Vagina (tissue), 2 donors: ENCODE measurements at regions not wholly inside any gene's neighbourhood (a gene's known extent, or its start where the extent isn't known, plus 50 kb on each side); places are given as distances from the start of the nearest gene placed in this dataset.

ENCODE experiments used
- DNase-seq, 2 donors: peaks; one replicate each; pipeline ENCODE4 v3.0.0-alpha.2; 2017; ENCODE audit errors: extremely low spot score in 2 of 2
- H3K27ac ChIP-seq: fragments of 200-600 bp; sonication (generic); one replicate; pipeline ENCODE4 v1.5.1; 2019
- H3K27me3 ChIP-seq: fragments of 200-600 bp; sonication (generic); one replicate; pipeline ENCODE4 v1.5.1; 2019
- H3K36me3 ChIP-seq, 2 donors: fragments of 200-600 bp; sonication (generic); one replicate each; pipeline ENCODE4 v1.5.1; 2017 to 2019
- H3K4me1 ChIP-seq: fragments of 200-600 bp; sonication (generic); one replicate; pipeline ENCODE4 v1.5.1; 2019
- H3K4me3 ChIP-seq, 2 donors: fragments of 200-600 bp; sonication (generic); 1 replicate in 1 of 2; 2 replicates in 1 of 2; pipeline ENCODE4 v1.5.1; 2016 to 2019
- H3K9me3 ChIP-seq: fragments of 200-600 bp; sonication (generic); one replicate; pipeline ENCODE4 v1.5.1; 2019
- CTCF ChIP-seq, 3 experiments: fragments of 450-650 bp in 2 of 3; fragments of 200-600 bp in 1 of 3; sonication (generic) in 1 of 3; IDR thresholded peaks; one replicate each; pipeline ENCODE4 v1.5.1; 2017 to 2019; ENCODE audit warnings: antibody characterized with exemption in 3 of 3, mild to moderate bottlenecking in 2 of 3, moderate library complexity in 2 of 3
- POLR2A ChIP-seq, 2 donors: fragments of 450-650 bp; IDR thresholded peaks; one replicate each; pipeline ENCODE4 v1.6.1; 2017; ENCODE audit warnings: antibody characterized with exemption in 2 of 2, mild to moderate bottlenecking in 2 of 2, moderate library complexity in 2 of 2
- POLR2AphosphoS5 ChIP-seq, 2 donors: sonication (generic); formaldehyde crosslinking; IDR thresholded peaks; one replicate each; pipeline ENCODE4 v1.9.0; 2017; ENCODE audit warnings: antibody characterized with exemption in 2 of 2, mild to moderate bottlenecking in 2 of 2, low read depth in 1 of 2; ENCODE audit not compliant: insufficient read depth in 1 of 2
- intact Hi-C: fragments of 100-400 bp; cut with DNase I; formaldehyde crosslinking; loops from one replicate; pipeline ENCODE4 v1.15.1; 2023

DNA sequence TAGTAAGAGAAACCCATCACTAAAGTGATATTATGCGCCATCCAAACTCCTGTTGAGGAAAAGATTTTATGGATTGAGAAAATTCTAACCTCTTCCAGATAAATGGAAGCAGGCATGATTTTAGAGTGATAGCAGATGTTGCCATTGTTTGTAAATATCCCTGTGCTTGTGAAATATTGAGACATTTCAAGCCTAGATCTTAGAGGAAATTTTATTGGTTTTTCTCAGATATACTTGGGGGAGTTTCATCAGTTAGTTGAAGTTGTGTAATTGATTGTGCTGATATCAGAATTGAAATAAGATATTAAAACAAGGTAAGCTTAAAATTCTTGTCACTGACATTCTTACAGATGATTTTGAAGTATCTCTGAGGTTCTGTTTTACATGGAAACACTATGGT, 390.9 kb upstream of the FANCL start:
- no peaks in the 10 kb centered on the region for H3K9me3 ChIP-seq
- no peaks in the 10 kb centered on the region for H3K4me1 ChIP-seq
- intact Hi-C loops, result no loop called here

DNA sequence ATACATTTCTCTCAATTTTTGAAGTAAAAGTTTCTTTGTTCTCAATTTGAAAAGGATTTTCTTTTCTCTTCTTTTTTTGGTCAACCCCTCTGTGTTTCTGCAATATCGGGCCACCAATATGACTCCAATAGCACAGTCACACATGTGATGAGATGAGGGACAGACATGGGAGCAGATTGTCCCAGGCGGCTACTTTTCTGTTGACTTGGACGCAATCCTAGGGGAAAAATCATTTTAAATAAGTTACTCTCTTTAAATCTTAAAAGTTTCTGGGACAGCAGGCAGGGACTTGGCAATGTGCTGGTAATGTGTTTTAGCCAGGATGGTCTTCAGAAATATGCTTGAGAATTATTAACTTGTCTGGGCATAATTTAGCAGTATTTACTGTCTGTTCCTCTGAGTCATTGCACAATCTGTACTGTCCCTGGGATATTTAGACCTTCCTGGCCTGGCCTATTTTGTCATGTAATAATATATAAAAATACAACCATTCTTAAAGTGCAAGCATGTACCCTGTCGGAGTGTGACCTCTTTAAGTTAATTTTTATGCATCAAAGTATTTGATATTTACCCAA, 388.5 kb upstream of the FANCL start:
- no peak overlapping the region for H3K27ac ChIP-seq
- TF ChIP-seq POLR2AphosphoS5 (IDR thresholded peaks at IDR 0.05; ENCODE audit: insufficient read depth in 1 of 2, low read depth in 1 of 2) (no peak), CTCF (IDR thresholded peaks at IDR 0.05) (no peak), POLR2A (IDR thresholded peaks at IDR 0.05) (no peak)
- H3K9me3 ChIP-seq, result no peaks in the 10 kb centered on the region
- no peak overlapping the region for H3K4me3 ChIP-seq
- no peaks in the 10 kb centered on the region for H3K4me1 ChIP-seq
- no peaks in the 10 kb centered on the region for H3K27me3 ChIP-seq
- DNase-seq, result no peak
- intact Hi-C loops, result no loop called here
- H3K36me3 ChIP-seq, result no peaks in the 10 kb centered on the region

More for the DNA sequence above, 390.9 kb upstream of the FANCL start:
- no peaks in the 10 kb centered on the region for H3K27me3 ChIP-seq
- no peak overlapping the region for H3K4me3 ChIP-seq
- no peak for DNase-seq
- no peaks in the 10 kb centered on the region for H3K36me3 ChIP-seq
- TF ChIP-seq POLR2A (IDR thresholded peaks at IDR 0.05) (no peak), POLR2AphosphoS5 (IDR thresholded peaks at IDR 0.05; ENCODE audit: insufficient read depth in 1 of 2, low read depth in 1 of 2) (no peak), CTCF (IDR thresholded peaks at IDR 0.05) (no peak)
- no peak overlapping the region for H3K27ac ChIP-seq

GRCh38 chr2:58620896-58621295, 379.8 kb upstream of the FANCL start:
- DNase-seq, result no peak
- H3K4me3 ChIP-seq, result no peak overlapping the region
- no peaks in the 10 kb centered on the region for H3K4me1 ChIP-seq
- H3K9me3 ChIP-seq, result no peaks in the 10 kb centered on the region
- TF ChIP-seq POLR2AphosphoS5 (IDR thresholded peaks at IDR 0.05; ENCODE audit: insufficient read depth in 1 of 2, low read depth in 1 of 2) (no peak), POLR2A (IDR thresholded peaks at IDR 0.05) (no peak), CTCF (IDR thresholded peaks at IDR 0.05) (no peak)
- no peaks in the 10 kb centered on the region for H3K36me3 ChIP-seq
- no peaks in the 10 kb centered on the region for H3K27me3 ChIP-seq
- H3K27ac ChIP-seq, result no peak overlapping the region
- intact Hi-C loops, result no loop called here

- H3K27ac ChIP-seq, result no peak overlapping the region
- no peak overlapping the region for H3K4me3 ChIP-seq
- no peaks in the 10 kb centered on the region for H3K36me3 ChIP-seq
- DNase-seq, result no peak
- no peaks in the 10 kb centered on the region for H3K4me1 ChIP-seq
- H3K9me3 ChIP-seq, result no peaks in the 10 kb centered on the region
- no peaks in the 10 kb centered on the region for H3K27me3 ChIP-seq
- no peak for TF ChIP-seq CTCF (IDR thresholded peaks at IDR 0.05)
- TF ChIP-seq POLR2A (IDR thresholded peaks at IDR 0.05), result no peak
- no peak for TF ChIP-seq POLR2AphosphoS5 (IDR thresholded peaks at IDR 0.05; ENCODE audit: insufficient read depth in 1 of 2, low read depth in 1 of 2)
- intact Hi-C loops, result no loop called here
Observed at GRCh38 chr2:58620093-58620492, 379.0 kb upstream of the FANCL start.

DNA sequence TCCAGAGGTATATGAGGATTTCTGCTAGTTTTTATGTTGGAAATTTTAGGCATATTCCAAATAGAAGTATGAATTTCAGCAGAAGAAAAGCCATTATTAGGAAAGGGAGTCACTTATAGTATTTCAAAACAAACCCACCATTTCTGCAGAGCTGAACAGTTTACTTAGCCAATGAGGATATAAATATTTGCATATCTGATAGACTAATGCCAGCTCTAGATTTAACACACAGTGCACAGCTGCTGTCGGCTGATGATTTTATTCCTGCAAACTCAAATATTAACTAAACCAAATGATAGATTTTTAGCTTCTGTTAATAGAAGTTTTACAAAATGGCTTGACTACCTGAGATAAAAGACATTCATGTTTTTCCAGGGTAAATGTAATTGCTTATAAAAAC, 375.8 kb upstream of the FANCL start:
- Histone ChIP-seq H3K9me3 (no peaks in the 10 kb centered on the region), H3K4me1 (no peaks in the 10 kb centered on the region), H3K27me3 (no peaks in the 10 kb centered on the region), H3K27ac (no peak overlapping the region), H3K4me3 (no peak overlapping the region), H3K36me3 (no peaks in the 10 kb centered on the region)
- intact Hi-C loops, result no loop called here
- DNase-seq, result no peak
- TF ChIP-seq POLR2AphosphoS5 (IDR thresholded peaks at IDR 0.05; ENCODE audit: insufficient read depth in 1 of 2, low read depth in 1 of 2) (no peak), POLR2A (IDR thresholded peaks at IDR 0.05) (no peak), CTCF (IDR thresholded peaks at IDR 0.05) (no peak)
